ENCODE measurements at regions not wholly inside any gene's neighbourhood (a gene's known extent, or its start where the extent isn't known, plus 50 kb on each side); places are given as distances from the start of the nearest gene placed in this dataset.

DNA sequence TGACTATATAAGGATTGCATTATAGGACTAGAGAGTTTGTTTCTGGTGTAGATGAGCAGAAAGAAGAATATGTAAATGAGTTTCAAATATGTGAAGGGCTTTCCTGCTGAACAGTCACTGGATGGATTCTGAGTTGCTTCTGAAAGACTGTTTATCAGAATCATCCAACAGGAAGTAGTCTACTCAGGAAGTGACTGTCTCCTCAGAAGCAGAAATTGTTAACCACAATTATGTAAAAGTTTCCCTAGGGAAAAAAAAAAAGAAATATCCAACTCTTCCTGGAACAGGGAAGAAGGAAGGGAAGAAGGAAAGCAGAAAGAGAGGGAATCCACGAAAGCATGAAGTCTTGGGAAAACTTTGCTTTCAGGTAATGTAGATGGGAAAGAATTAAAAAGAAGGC, 138.9 kb downstream of the TENT5A start:
- TF ChIP-seq POLR2AphosphoS5 (IDR thresholded peaks at IDR 0.05; ENCODE audit: low read depth, low read length) (no peak), POLR2A (IDR thresholded peaks at IDR 0.05; ENCODE audit: low read depth, low read length) (no peak)
